Activated CD4-positive, alpha-beta T cell treated with anti-CD3 and anti-CD28 coated beads for 1 hour (primary cell): ENCODE measurements at regions not wholly inside any gene's neighbourhood (a gene's known extent, or its start where the extent isn't known, plus 50 kb on each side); places are given as distances from the start of the nearest gene placed in this dataset.

ENCODE experiments used
- DNase-seq: peaks from one replicate; pipeline ENCODE4 v3.0.0-alpha.2; 2020

- no peak for DNase-seq
Observed at GRCh38 chr12:34347367-34347766, 325.1 kb downstream of the ALG10 start.

- no peak for DNase-seq
Observed at GRCh38 chr12:34348064-34348463, 325.8 kb downstream of the ALG10 start.

- no peak for DNase-seq
Observed at GRCh38 chr12:34348836-34349672, 326.8 kb downstream of the ALG10 start.

- DNase-seq, result no peak
Observed at GRCh38 chr12:34349673-34349961, 327.3 kb downstream of the ALG10 start.

DNA sequence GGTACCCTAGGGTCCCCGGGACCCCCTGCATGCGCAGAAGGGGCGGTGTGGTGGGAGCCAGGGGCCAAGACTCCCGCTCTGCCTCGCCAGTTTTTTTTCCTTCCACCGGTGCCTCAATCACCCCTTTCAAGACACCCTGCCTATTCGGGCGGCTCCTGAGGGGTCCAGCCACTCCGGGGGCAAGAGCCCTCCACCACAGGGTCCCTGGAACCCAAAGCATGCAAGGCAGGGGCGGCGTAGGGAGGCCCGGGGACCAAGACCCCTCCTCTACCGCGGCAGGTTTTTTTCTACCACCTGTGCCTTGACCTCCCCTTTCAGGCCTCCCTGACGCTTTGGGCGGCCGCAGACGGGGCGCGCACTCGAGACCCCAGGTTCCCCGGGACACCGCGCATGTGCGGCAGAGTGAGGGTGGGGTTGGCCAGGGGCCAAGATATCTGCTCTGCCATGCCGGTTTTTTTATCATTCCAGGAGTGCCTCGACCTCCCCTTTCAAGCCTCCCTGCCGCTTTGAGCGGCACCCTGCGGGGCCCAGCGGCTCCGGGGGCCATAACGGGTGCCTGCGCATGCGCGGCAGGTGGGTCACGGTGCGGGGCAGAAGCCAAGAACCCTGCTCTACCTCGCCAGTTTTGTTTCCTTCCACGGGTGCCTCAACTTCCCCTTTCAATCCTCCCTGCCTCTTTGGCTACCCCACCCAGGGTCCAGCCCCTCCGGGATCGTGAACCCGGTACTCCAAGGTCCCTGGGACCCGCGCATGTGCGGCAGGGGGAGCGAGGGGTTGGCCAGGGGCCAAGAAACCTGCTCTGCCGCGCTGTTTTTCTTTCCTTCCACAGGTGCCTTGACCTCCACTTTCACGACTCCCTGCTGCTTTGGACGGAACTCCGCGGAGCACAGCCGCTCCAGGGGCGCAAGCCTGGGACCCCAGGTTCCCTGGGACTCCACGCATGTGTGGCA lies 328.1 kb downstream of the ALG10 start:
- DNase-seq, result no peak

DNA sequence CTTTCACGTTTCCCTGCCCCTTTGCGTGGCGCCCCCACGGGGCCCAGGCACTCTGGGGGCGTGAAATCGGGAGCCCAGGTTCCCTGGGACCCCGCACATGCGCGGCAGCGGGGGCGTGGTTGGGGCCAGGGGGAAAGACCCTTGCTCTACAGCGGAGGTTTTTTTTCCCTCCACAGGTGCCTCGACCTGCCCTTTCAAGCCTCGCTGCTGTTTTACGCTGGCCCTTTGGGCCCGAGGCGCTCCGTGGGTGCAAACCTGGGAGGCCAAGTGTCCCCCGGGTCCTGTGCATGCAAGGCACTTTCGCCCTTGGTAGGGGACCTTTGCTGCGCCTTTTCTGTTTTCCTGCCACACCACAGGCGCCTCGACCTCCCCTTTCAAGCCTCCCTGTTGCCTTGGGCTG lies 329.8 kb downstream of the ALG10 start:
- no peak for DNase-seq

DNA sequence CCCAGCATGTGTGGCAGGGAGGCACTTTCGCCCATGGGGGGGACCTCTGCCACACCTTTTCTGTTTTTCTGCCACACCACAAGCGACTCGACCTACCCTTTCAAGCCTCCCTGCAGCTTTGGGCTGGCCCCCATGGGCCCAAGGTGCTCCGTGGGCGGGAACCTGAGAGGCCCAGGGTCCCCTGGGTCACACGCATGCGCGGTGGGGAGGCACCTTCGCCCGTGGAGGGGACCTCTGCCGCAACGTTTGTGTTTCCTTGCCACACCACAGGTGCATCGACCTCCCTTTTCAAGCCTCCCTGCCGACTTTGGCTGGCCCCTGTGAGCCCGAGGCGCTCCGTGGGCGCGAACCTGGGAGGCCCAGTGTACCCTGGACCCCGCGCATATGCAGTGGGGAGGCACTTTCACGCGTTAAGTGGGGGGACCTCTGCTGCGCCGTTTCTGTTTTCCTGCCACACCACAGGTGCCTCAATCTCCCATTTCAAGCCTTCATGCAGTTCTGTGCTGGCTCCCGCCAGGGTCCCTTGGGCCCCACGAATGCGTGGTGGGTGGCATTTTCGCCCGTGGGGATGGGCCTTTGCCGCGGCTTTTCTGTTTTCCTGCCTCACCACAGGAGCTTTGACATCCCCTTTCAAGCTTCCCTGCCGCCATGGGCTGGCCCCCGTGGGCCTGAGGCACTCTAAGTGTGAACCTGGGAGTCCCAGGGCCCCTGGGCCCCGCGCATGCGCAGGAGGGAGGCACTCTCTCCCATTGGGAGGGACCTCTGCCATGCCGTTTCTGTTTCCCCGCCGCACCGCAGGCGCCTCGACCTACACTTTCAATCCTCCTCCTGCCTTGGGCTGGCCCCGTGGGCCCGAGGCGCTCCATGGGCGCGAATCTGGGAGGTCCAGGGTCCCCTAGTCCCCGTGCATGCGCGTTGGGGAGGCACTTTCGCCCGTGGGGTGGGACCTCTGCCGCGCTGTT lies 332.2 kb downstream of the ALG10 start:
- no peak for DNase-seq

- no peak for DNase-seq
Observed at GRCh38 chr12:34356233-34356987, 334.1 kb downstream of the ALG10 start.

- no peak for DNase-seq
Observed at GRCh38 chr12:34357791-34358190, 335.5 kb downstream of the ALG10 start.

GRCh38 chr12:34358198-34358597 lies 335.9 kb downstream of the ALG10 start:
- no peak for DNase-seq

DNA sequence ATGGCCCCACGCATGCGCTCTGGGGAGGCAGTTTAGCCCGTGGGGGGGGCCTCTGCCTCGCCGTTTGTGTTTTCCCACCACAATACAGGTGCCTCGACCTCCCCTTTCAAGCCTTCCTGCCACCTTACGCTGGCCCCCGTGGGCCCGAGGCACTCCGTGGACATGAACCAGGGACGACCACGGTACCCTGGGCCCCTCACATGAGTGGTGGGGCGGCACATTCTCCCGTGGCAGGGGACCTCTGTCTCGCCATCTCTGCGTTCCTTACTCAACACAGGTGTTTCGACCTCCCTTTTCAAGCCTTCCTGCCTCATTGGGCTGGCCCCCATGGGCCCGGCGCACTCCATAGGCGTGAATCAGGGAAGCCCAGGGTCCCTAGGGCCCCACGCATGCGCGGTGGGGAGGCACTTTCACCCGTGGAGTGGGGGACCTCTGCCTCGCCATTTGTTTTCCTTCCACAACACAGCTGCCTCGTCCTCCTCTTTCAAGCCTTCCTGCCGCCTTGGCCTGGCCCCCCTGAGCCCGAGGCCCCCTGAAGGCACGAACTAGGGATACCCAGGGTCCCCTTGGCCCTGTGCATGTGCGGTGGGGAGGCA lies 339.5 kb downstream of the ALG10 start:
- DNase-seq, result no peak

DNA sequence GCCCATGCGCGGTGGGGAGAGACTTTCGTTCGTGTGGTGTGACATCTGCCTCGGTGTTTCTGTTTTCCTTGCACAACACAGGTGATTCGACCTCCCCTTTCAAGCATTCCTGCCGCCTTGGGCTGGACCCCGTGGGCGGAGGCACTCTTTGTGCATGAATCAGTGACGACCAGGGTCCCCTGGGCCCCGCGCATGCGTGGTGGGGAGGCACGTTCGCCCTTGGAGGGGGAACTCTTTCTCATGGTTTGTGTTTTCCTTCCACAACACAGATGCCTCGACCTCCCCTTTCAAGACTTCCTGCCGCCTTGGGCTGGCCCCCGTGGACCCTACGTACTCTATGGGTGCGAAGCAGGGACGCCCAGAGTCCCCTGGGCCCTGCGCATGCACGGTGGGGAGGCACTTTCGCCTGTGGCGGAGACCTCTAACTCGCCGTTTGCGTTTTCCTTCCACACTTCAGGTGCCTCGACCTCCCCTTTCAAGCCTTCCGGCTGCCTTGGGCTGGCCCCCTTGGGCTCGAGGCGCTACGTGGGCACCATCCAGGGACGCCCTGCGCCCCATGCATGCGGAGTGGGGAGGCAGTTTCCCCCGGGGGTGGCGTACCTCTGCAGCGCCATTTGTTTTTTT lies 340.9 kb downstream of the ALG10 start:
- DNase-seq, result no peak

GRCh38 chr12:34368079-34368478 lies 345.8 kb downstream of the ALG10 start:
- DNase-seq, result no peak

- DNase-seq, result no peak
Observed at GRCh38 chr12:34371050-34371449, 348.8 kb downstream of the ALG10 start.

DNA sequence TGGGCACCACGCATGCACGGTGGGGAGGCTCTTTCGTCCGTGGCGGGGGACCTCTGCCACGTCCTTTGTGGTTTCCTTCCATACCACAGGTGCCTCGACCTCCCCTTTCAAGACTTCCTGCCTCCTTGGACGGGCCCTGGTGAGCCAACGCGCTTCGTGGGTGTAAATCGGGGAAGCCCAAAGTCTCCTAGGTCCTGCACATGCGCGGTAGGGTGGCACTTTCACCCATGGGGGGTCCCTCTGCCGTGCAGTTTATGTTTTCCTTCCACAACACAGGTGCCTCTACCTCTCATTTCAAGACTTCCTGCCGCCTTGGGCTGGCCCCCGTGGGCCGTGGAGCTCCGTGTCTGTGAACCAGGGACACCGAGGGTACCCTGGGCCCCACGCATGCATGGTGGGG lies 349.7 kb downstream of the ALG10 start:
- DNase-seq, result no peak

DNA sequence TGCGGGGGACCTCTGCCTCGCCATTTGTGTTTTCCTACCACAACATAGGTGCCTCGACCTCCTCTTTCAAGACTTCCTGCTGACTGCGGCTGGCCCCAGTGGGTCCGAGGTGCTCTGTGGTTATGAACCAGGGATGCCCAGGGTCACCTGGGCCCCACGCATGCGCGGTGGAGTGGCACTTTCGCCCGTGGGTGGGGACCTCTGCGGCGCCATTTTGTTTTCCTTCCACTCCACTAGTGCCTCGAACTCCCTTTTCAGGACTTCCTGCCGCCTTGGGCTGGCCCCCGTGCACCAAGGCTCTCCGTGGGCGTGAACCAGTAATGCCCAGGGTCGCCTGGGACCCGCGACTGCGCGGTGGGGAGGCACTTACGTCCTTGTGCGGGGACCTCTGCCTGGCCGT lies 351.6 kb downstream of the ALG10 start:
- no peak for DNase-seq

- DNase-seq, result no peak
Observed at GRCh38 chr12:34376133-34376799, 354.0 kb downstream of the ALG10 start.

DNA sequence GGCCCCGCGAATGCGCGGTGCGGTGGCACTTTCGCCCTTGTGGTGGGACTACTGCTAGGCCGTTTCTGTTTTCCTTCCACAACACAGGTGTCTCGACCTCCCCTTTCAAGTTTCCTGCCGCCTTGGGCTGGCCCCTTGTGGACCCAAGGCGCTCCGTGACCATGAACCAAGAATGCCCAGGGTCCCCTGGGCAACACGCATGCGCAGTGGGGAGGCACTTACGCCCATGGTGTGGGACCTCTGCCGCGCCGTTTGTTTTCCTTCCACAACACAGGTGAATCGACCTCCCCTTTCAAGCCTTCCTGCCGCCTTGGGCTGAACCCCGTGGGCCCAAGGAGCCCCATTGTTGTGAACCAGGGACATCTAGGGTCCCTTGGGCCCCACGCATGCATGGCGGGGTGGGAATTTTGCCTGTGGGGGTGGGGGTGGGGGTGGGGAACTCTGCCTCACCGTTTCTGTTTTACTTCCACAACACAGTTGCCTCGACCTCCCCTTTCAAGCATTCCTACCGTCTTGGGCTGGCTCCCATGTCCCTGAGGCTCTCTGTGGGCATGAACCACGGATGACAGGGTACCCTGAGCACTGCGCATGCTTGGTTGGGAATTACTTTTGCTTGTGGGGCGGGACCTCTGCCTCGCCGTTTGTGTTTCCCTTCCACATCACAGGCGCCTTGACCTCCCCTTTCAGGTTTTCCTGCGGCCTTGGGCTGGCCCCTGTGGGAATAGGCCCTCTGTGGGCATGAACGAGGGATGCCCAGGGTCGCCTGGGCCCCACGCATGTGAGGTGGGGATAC lies 355.1 kb downstream of the ALG10 start:
- DNase-seq, result no peak

- DNase-seq, result no peak
Observed at GRCh38 chr12:34379142-34379541, 356.8 kb downstream of the ALG10 start.

- DNase-seq, result no peak
Observed at GRCh38 chr12:34384693-34385092, 362.4 kb downstream of the ALG10 start.
